Mesenchymal stem cell (in vitro differentiated cells and primary cell): ENCODE measurements at regions not wholly inside any gene's neighbourhood (a gene's known extent, or its start where the extent isn't known, plus 50 kb on each side); places are given as distances from the start of the nearest gene placed in this dataset.
"Not testable (repeated sequence)": the region's sequence is repeated elsewhere in the genome, so short reads cannot be mapped to it uniquely, and the experiment has no call there.

Experiments
- DNase-seq: peaks from one replicate; pipeline ENCODE4 v3.0.0-alpha.2; 2013
- H2AFZ ChIP-seq: one replicate; pipeline ENCODE4 v1.6.1; 2013; ENCODE audit warnings: low read depth, mild to moderate bottlenecking, control low read depth, inconsistent platforms, low read length, moderate library complexity
- H2AK5ac ChIP-seq: 2 replicates; pipeline ENCODE4 v1.6.1; 2013; ENCODE audit warnings: low read length, moderate library complexity, mild to moderate bottlenecking, inconsistent platforms; ENCODE audit not compliant: severe bottlenecking
- H2BK120ac ChIP-seq: one replicate; pipeline ENCODE4 v1.6.1; 2013; ENCODE audit warnings: low read depth, mild to moderate bottlenecking, inconsistent platforms, low read length, moderate library complexity
- H2BK12ac ChIP-seq, 2 experiments: one replicate each; pipeline ENCODE4 v1.6.1; 2013; ENCODE audit warnings: inconsistent platforms in 2 of 2, low read length in 2 of 2, mild to moderate bottlenecking in 2 of 2, moderate library complexity in 2 of 2, control low read depth in 1 of 2
- H2BK15ac ChIP-seq: one replicate; pipeline ENCODE4 v1.6.1; 2013; ENCODE audit warnings: mild to moderate bottlenecking, low read depth, inconsistent platforms; ENCODE audit not compliant: poor library complexity, severe bottlenecking
- H2BK5ac ChIP-seq: 2 replicates; pipeline ENCODE4 v1.6.1; 2013; ENCODE audit warnings: low read depth, mild to moderate bottlenecking, low read length, control low read depth, inconsistent platforms; ENCODE audit not compliant: poor library complexity, severe bottlenecking
- H3K14ac ChIP-seq, 2 experiments: one replicate each; pipeline ENCODE4 v1.6.1; 2013; ENCODE audit warnings: inconsistent platforms in 2 of 2, low read length in 2 of 2, control low read depth in 1 of 2, mild to moderate bottlenecking in 1 of 2, moderate library complexity in 1 of 2
- H3K18ac ChIP-seq, 2 experiments: one replicate each; pipeline ENCODE4 v1.6.1; 2013; ENCODE audit warnings: inconsistent platforms in 2 of 2, low read length in 2 of 2, control low read depth in 1 of 2, low read depth in 1 of 2, mild to moderate bottlenecking in 1 of 2
- H3K23ac ChIP-seq, 2 experiments: one replicate each; pipeline ENCODE4 v1.6.1; 2013; ENCODE audit warnings: inconsistent platforms in 2 of 2, low read length in 2 of 2, mild to moderate bottlenecking in 2 of 2, moderate library complexity in 2 of 2, control low read depth in 1 of 2
- H3K27ac ChIP-seq: 2 replicates; pipeline ENCODE4 v1.5.1; 2013; ENCODE audit warnings: mild to moderate bottlenecking, moderate library complexity, low read length, control low read depth, inconsistent platforms; ENCODE audit not compliant: poor library complexity, severe bottlenecking
- H3K27me3 ChIP-seq, 2 experiments: 2 replicates each; pipeline versions ENCODE4 v1.6.1 to v1.7.0; 2013; ENCODE audit warnings: low read length in 2 of 2, mild to moderate bottlenecking in 2 of 2, moderate library complexity in 2 of 2, control low read depth in 1 of 2, inconsistent platforms in 1 of 2; ENCODE audit not compliant: control insufficient read depth in 1 of 2, insufficient read depth in 1 of 2
- H3K36me3 ChIP-seq, 2 experiments: 2 replicates each; pipeline versions ENCODE4 v1.6.1 to v1.7.0; 2013; ENCODE audit warnings: low read length in 2 of 2, control low read depth in 1 of 2, inconsistent platforms in 1 of 2, low read depth in 1 of 2, mild to moderate bottlenecking in 1 of 2; ENCODE audit not compliant: insufficient read depth in 2 of 2, control insufficient read depth in 1 of 2
- H3K4ac ChIP-seq, 2 experiments: one replicate each; pipeline ENCODE4 v1.6.1; 2013; ENCODE audit warnings: inconsistent platforms in 2 of 2, low read length in 2 of 2, mild to moderate bottlenecking in 2 of 2, moderate library complexity in 2 of 2, control low read depth in 1 of 2, low read depth in 1 of 2
- H3K4me1 ChIP-seq: 2 replicates; pipeline ENCODE4 v1.6.1; 2013; ENCODE audit warnings: low read depth, low read length, control low read depth; ENCODE audit not compliant: control insufficient read depth, insufficient read depth
- H3K4me2 ChIP-seq: 2 replicates; pipeline ENCODE4 v1.6.1; 2013; ENCODE audit warnings: low read length, mild to moderate bottlenecking, inconsistent platforms; ENCODE audit not compliant: poor library complexity, severe bottlenecking
- H3K4me3 ChIP-seq, 2 experiments: 2 replicates each; pipeline versions ENCODE4 v1.5.1 to v1.7.0; 2013; ENCODE audit warnings: low read length in 2 of 2, mild to moderate bottlenecking in 2 of 2, control low read depth in 1 of 2, low read depth in 1 of 2; ENCODE audit not compliant: insufficient read depth in 1 of 2
- H3K79me1 ChIP-seq: replicated peaks from 2 replicates; pipeline ENCODE4 v1.6.1; 2013; ENCODE audit warnings: mild to moderate bottlenecking, control low read depth, low read length, inconsistent platforms; ENCODE audit not compliant: poor library complexity, severe bottlenecking
- H3K9ac ChIP-seq: 2 replicates; pipeline ENCODE4 v1.7.0; 2013; ENCODE audit warnings: mild to moderate bottlenecking, low read length, moderate library complexity
- H3K9me3 ChIP-seq: 2 replicates; pipeline ENCODE4 v1.7.0; 2013; ENCODE audit warnings: mild to moderate bottlenecking, low read length; ENCODE audit not compliant: control insufficient read depth
- H4K8ac ChIP-seq: one replicate; pipeline ENCODE4 v1.6.1; 2013; ENCODE audit warnings: inconsistent platforms, mild to moderate bottlenecking, low read length, moderate library complexity
- H4K91ac ChIP-seq: one replicate; pipeline ENCODE4 v1.6.1; 2013; ENCODE audit warnings: mild to moderate bottlenecking, low read length, inconsistent platforms
- WGBS: methylation state at CpG from one replicate; pipeline ENCODE4 v1.1.7; 2013; ENCODE audit warnings: mixed read lengths; 5-methylcytosine and 5-hydroxymethylcytosine counted together

- no peak overlapping the region for H2AFZ ChIP-seq
- no peak overlapping the region for H2AK5ac ChIP-seq
- no peak overlapping the region for H3K18ac ChIP-seq
- no peaks in the 10 kb centered on the region for H3K27me3 ChIP-seq
- H3K4me2 ChIP-seq, result no peak overlapping the region
- no peak overlapping the region for H3K9ac ChIP-seq
- H3K4me3 ChIP-seq, result no peak overlapping the region
- H4K91ac ChIP-seq, result no peak overlapping the region
- no peaks in the 10 kb centered on the region for H3K36me3 ChIP-seq
- H2BK5ac ChIP-seq, result no peak overlapping the region
- H3K79me1 ChIP-seq, result no peaks in the 10 kb centered on the region
- no peak overlapping the region for H3K4ac ChIP-seq
- WGBS, result 76% methylated on average over 31 of the region's 31 CpGs
- no peak overlapping the region for H4K8ac ChIP-seq
- no peak overlapping the region for H3K23ac ChIP-seq
- H3K4me1 ChIP-seq, result no peaks in the 10 kb centered on the region
- H2BK15ac ChIP-seq, result no peak overlapping the region
- DNase-seq, result no peak
- H2BK120ac ChIP-seq, result no peak overlapping the region
- H2BK12ac ChIP-seq, result no peak overlapping the region
- no peak overlapping the region for H3K27ac ChIP-seq
- no peak overlapping the region for H3K14ac ChIP-seq
- peaks cover 4% of the 10 kb centered on the region for H3K9me3 ChIP-seq
These were observed 1109.5 kb downstream of the BRD1 start for GRCh38 chr22:48717883-48718817.

- no peak overlapping the region for H4K91ac ChIP-seq
- no peak overlapping the region for H3K4ac ChIP-seq
- no peak for DNase-seq
- no peak overlapping the region for H2AK5ac ChIP-seq
- no peak overlapping the region for H2BK15ac ChIP-seq
- H3K4me2 ChIP-seq, result no peak overlapping the region
- H2BK12ac ChIP-seq, result no peak overlapping the region
- WGBS, result 76% methylated on average over 24 of the region's 24 CpGs
- H3K79me1 ChIP-seq, result no peaks in the 10 kb centered on the region
- no peak overlapping the region for H2BK120ac ChIP-seq
- peaks cover 4% of the 10 kb centered on the region for H3K9me3 ChIP-seq
- no peak overlapping the region for H2AFZ ChIP-seq
- H3K27ac ChIP-seq, result no peak overlapping the region
- H3K27me3 ChIP-seq, result no peaks in the 10 kb centered on the region
- no peak overlapping the region for H3K14ac ChIP-seq
- no peak overlapping the region for H3K9ac ChIP-seq
- no peak overlapping the region for H4K8ac ChIP-seq
- H3K18ac ChIP-seq, result no peak overlapping the region
- no peaks in the 10 kb centered on the region for H3K4me1 ChIP-seq
- no peaks in the 10 kb centered on the region for H3K36me3 ChIP-seq
- H3K4me3 ChIP-seq, result no peak overlapping the region
- H2BK5ac ChIP-seq, result no peak overlapping the region
- no peak overlapping the region for H3K23ac ChIP-seq
These were observed 1110.4 kb downstream of the BRD1 start for GRCh38 chr22:48717076-48717810.

DNA sequence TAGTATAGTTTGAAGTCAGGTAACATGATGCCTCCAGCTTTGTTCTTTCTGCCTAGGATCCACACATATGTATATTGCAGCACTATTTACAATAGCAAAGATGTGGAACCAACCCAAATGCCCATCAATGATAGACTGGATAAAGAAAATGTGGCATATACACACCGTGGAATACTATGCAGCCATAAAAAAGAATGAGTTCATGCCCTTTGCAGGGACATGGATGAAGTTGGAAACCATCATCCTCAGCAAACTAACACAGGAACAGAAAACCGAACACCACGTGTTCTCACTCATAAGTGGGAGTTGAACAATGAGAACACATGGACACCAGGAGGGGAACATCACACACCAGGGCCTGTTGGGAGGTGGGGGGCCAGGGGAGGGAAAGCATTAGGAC lies 1111.5 kb downstream of the BRD1 start:
- H3K14ac ChIP-seq, result not testable (repeated sequence)

GRCh38 chr22:48715511-48715910 lies 1112.2 kb downstream of the BRD1 start:
- Histone ChIP-seq H3K4me1 (no peaks in the 10 kb centered on the region), H3K9me3 (peaks cover 4% of the 10 kb centered on the region), H3K79me1 (no peaks in the 10 kb centered on the region), H3K27me3 (no peaks in the 10 kb centered on the region), H3K9ac (no peak overlapping the region), H2AK5ac (no peak overlapping the region), H2BK5ac (no peak overlapping the region), H4K91ac (no peak overlapping the region), H3K18ac (no peak overlapping the region), H3K14ac (no peak overlapping the region), H4K8ac (no peak overlapping the region), H3K4me3 (no peak overlapping the region), H3K36me3 (no peaks in the 10 kb centered on the region), H3K4ac (no peak overlapping the region), H3K23ac (no peak overlapping the region), H3K27ac (no peak overlapping the region), H3K4me2 (no peak overlapping the region), H2AFZ (no peak overlapping the region), H2BK12ac (no peak overlapping the region), H2BK120ac (no peak overlapping the region), H2BK15ac (no peak overlapping the region)
- 80% methylated on average over 4 of the region's 4 CpGs for WGBS
- DNase-seq, result no peak

More for the DNA sequence above, 1111.5 kb downstream of the BRD1 start:
- H3K27me3 ChIP-seq, H2BK5ac ChIP-seq, H3K36me3 ChIP-seq, H2AFZ ChIP-seq, H3K4me2 ChIP-seq, H3K4ac ChIP-seq, H2AK5ac ChIP-seq, H2BK12ac ChIP-seq, H3K27ac ChIP-seq, H3K9ac ChIP-seq, H4K8ac ChIP-seq, H3K4me1 ChIP-seq, H3K18ac ChIP-seq, H2BK120ac ChIP-seq, H3K9me3 ChIP-seq, DNase-seq, H3K79me1 ChIP-seq, H2BK15ac ChIP-seq, H3K23ac ChIP-seq, H4K91ac ChIP-seq, H3K4me3 ChIP-seq: not testable (repeated sequence)
- WGBS, result 100% methylated on average over 2 of the region's 3 CpGs
